Neural cell (in vitro differentiated cells): ENCODE measurements at regions not wholly inside any gene's neighbourhood (a gene's known extent, or its start where the extent isn't known, plus 50 kb on each side); places are given as distances from the start of the nearest gene placed in this dataset.

ENCODE experiments used
- H2AFZ ChIP-seq: fragments of 200-600, 300-800 bp; sonication (generic), shearing (Covaris generic); 2 replicates; pipeline ENCODE4 v1.6.0; 2014; ENCODE audit warnings: low read depth, mild to moderate bottlenecking, antibody characterized with exemption, low read length, moderate library complexity
- H3F3A ChIP-seq: fragments of 200-600 bp; shearing (Covaris generic); 2 replicates; pipeline ENCODE4 v1.6.1; 2016; ENCODE audit warnings: mild to moderate bottlenecking, moderate library complexity, mixed read lengths, antibody characterized with exemption, low read length; ENCODE audit not compliant: insufficient read depth, poor library complexity, severe bottlenecking
- H3K27ac ChIP-seq: fragments of 200-600, 300-800 bp; sonication (generic), shearing (Covaris generic); 2 replicates; pipeline ENCODE4 v1.5.1; 2014; ENCODE audit warnings: mild to moderate bottlenecking, low read length, moderate library complexity
- H3K27me3 ChIP-seq: fragments of 300-800, 200-600 bp; sonication (generic), shearing (Covaris generic); 2 replicates; pipeline ENCODE4 v1.6.0; 2014; ENCODE audit warnings: mild to moderate bottlenecking, low read depth, low read length, moderate library complexity; ENCODE audit not compliant: insufficient read depth
- H3K36me3 ChIP-seq: fragments of 300-800, 200-600 bp; sonication (generic), shearing (Covaris generic); 2 replicates; pipeline ENCODE4 v1.5.1; 2014; ENCODE audit warnings: mild to moderate bottlenecking, antibody characterized with exemption, low read length, moderate library complexity; ENCODE audit not compliant: insufficient read depth
- H3K4me2 ChIP-seq: fragments of 300-800, 200-600 bp; sonication (generic), shearing (Covaris generic); 2 replicates; pipeline ENCODE4 v1.6.0; 2014; ENCODE audit warnings: mild to moderate bottlenecking, low read length
- H3K4me3 ChIP-seq: fragments of 300-800, 200-600 bp; sonication (generic), shearing (Covaris generic); 2 replicates; pipeline ENCODE4 v1.5.1; 2014; ENCODE audit warnings: mild to moderate bottlenecking, low read length, moderate library complexity
- H3K79me2 ChIP-seq: fragments of 200-600 bp; shearing (Covaris generic); replicated peaks from 2 replicates; pipeline ENCODE4 v1.6.0; 2014; ENCODE audit warnings: mild to moderate bottlenecking, low read length, moderate library complexity; ENCODE audit not compliant: insufficient read depth
- H3K9ac ChIP-seq: fragments of 300-800, 200-600 bp; sonication (generic), shearing (Covaris generic); 2 replicates; pipeline ENCODE4 v1.6.1; 2016; ENCODE audit warnings: mild to moderate bottlenecking, low read length, mixed read lengths
- H3K9me2 ChIP-seq: fragments of 200-600 bp; shearing (Covaris generic); 2 replicates; pipeline ENCODE4 v1.6.1; 2016; ENCODE audit warnings: mild to moderate bottlenecking, low read length, mixed read lengths; ENCODE audit not compliant: insufficient read depth
- H3K9me3 ChIP-seq: fragments of 200-600, 300-800 bp; sonication (generic), shearing (Covaris generic); 2 replicates; pipeline ENCODE4 v1.6.1; 2016; ENCODE audit warnings: mild to moderate bottlenecking, mixed run types, low read length, moderate library complexity, mixed read lengths
- H4K20me1 ChIP-seq: fragments of 200-600 bp; shearing (Covaris generic); 2 replicates; pipeline ENCODE4 v1.6.1; 2016; ENCODE audit warnings: mild to moderate bottlenecking, mixed run types; ENCODE audit not compliant: insufficient read depth
- CTCF ChIP-seq: fragments of 450-650 bp; IDR thresholded peaks from 2 replicates; pipeline ENCODE4 v1.5.1; 2014; ENCODE audit warnings: antibody characterized with exemption, mild to moderate bottlenecking, moderate library complexity; ENCODE audit not compliant: poor library complexity, severe bottlenecking
- EP300 ChIP-seq: fragments of 450-650 bp; conservative IDR thresholded peaks from 2 replicates; pipeline ENCODE4 v1.6.1; 2014; ENCODE audit warnings: antibody characterized with exemption, mild to moderate bottlenecking, moderate library complexity; ENCODE audit not compliant: poor library complexity, severe bottlenecking
- EZH2 ChIP-seq: fragments of 200-600, 300-800 bp; shearing (Covaris generic), sonication (generic); IDR thresholded peaks from 2 replicates; pipeline ENCODE4 v1.6.1; 2014; ENCODE audit warnings: antibody characterized with exemption, low read length, borderline replicate concordance, mild to moderate bottlenecking; ENCODE audit not compliant: insufficient read depth, poor library complexity, severe bottlenecking
- MXI1 ChIP-seq: fragments of 450-650 bp; conservative IDR thresholded peaks from 2 replicates; pipeline ENCODE4 v1.6.1; 2014; ENCODE audit warnings: antibody characterized with exemption, mild to moderate bottlenecking; ENCODE audit not compliant: poor library complexity, severe bottlenecking
- POLR2AphosphoS5 ChIP-seq: IDR thresholded peaks from 2 replicates; pipeline ENCODE4 v1.6.1; 2012
- RAD21 ChIP-seq: fragments of 450-650 bp; conservative IDR thresholded peaks from 2 replicates; pipeline ENCODE4 v1.6.1; 2014; ENCODE audit warnings: antibody characterized with exemption, mild to moderate bottlenecking, moderate library complexity
- SMC3 ChIP-seq: fragments of 450-650 bp; conservative IDR thresholded peaks from 2 replicates; pipeline ENCODE4 v1.6.1; 2014; ENCODE audit warnings: antibody characterized with exemption, mild to moderate bottlenecking, moderate library complexity; ENCODE audit not compliant: poor library complexity
- TAF1 ChIP-seq: IDR thresholded peaks from 2 replicates; pipeline ENCODE4 v1.6.1; 2012; ENCODE audit warnings: low read depth
- TF ChIP-seq, protein P1 (sequence below): IDR thresholded peaks from 2 replicates; pipeline ENCODE4 v1.6.1; 2012; ENCODE audit warnings: borderline replicate concordance

DNA sequence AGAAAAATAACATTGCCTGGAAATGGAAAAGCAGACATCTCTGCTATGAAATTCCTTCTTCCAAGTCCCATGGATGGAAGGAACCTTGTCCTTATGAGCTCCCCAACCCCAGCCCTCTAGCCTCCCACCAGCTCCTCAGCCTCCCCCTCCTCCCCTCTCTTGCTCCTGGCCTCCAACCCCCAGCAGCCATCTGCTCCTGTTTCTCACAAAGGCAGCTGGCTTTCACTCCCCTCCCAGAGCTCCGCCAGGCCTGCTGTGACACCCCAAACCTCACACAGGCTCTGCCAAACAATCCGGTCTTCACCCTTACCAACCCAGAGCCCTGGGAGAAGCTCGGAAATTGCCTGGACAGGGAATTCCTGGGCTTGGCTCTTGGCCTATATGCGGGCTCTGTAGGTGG lies 69.2 kb downstream of the KLHDC7A start:
- no peaks in the 10 kb centered on the region for H3K27me3 ChIP-seq
- H3K4me2 ChIP-seq = no peak overlapping the region
- H3K9me2 ChIP-seq = no peaks in the 10 kb centered on the region
- no peak overlapping the region for H3K27ac ChIP-seq
- no peaks in the 10 kb centered on the region for H3K9me3 ChIP-seq
- TF ChIP-seq, protein P1, sequence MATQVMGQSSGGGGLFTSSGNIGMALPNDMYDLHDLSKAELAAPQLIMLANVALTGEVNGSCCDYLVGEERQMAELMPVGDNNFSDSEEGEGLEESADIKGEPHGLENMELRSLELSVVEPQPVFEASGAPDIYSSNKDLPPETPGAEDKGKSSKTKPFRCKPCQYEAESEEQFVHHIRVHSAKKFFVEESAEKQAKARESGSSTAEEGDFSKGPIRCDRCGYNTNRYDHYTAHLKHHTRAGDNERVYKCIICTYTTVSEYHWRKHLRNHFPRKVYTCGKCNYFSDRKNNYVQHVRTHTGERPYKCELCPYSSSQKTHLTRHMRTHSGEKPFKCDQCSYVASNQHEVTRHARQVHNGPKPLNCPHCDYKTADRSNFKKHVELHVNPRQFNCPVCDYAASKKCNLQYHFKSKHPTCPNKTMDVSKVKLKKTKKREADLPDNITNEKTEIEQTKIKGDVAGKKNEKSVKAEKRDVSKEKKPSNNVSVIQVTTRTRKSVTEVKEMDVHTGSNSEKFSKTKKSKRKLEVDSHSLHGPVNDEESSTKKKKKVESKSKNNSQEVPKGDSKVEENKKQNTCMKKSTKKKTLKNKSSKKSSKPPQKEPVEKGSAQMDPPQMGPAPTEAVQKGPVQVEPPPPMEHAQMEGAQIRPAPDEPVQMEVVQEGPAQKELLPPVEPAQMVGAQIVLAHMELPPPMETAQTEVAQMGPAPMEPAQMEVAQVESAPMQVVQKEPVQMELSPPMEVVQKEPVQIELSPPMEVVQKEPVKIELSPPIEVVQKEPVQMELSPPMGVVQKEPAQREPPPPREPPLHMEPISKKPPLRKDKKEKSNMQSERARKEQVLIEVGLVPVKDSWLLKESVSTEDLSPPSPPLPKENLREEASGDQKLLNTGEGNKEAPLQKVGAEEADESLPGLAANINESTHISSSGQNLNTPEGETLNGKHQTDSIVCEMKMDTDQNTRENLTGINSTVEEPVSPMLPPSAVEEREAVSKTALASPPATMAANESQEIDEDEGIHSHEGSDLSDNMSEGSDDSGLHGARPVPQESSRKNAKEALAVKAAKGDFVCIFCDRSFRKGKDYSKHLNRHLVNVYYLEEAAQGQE = no peak
- TF ChIP-seq POLR2AphosphoS5 (no peak), RAD21 (no peak), SMC3 (no peak), CTCF (no peak), TAF1 (no peak)
- no peaks in the 10 kb centered on the region for H3F3A ChIP-seq
- no peak overlapping the region for H3K4me3 ChIP-seq
- no peaks in the 10 kb centered on the region for H4K20me1 ChIP-seq
- H3K79me2 ChIP-seq = no peaks in the 10 kb centered on the region
- no peak overlapping the region for H2AFZ ChIP-seq
- H3K9ac ChIP-seq = no peak overlapping the region
- H3K36me3 ChIP-seq = no peaks in the 10 kb centered on the region

DNA sequence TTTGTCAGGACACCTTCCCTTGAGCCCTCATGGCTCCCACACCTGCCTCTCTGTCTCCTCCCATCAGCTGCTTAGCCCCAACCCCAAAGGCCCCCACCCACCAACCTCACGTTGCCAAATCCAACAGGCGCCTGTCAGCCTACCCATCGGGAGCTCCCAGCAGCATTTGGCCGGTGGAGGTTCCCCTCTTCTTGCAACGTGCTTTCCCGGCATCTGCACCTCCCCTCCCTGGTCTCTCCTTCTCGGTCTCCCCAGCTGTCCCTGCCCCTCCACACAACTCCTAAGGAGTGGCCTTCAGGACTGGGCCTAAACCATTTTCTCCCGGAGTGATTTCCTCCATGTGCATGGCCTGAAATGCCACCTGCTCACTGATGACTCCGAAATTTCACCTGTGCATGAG lies 71.9 kb downstream of the KLHDC7A start:
- TF ChIP-seq TAF1 (no peak), MXI1 (no peak), RAD21 (no peak), CTCF (no peak), EP300 (no peak), EZH2 (no peak), POLR2AphosphoS5 (no peak), SMC3 (no peak)
- TF ChIP-seq, protein P1 = no peak

More for the DNA sequence above, 71.9 kb downstream of the KLHDC7A start:
- Histone ChIP-seq H3F3A (no peaks in the 10 kb centered on the region), H3K4me2 (no peak overlapping the region), H3K27me3 (no peaks in the 10 kb centered on the region), H3K9ac (no peak overlapping the region), H3K27ac (no peak overlapping the region), H2AFZ (no peak overlapping the region), H3K9me2 (no peaks in the 10 kb centered on the region), H3K9me3 (no peaks in the 10 kb centered on the region), H3K36me3 (no peaks in the 10 kb centered on the region), H3K4me3 (no peak overlapping the region), H3K79me2 (no peaks in the 10 kb centered on the region), H4K20me1 (no peaks in the 10 kb centered on the region)
